IMR-90 (cell line): ENCODE measurements at regions not wholly inside any gene's neighbourhood (a gene's known extent, or its start where the extent isn't known, plus 50 kb on each side); places are given as distances from the start of the nearest gene placed in this dataset.

ENCODE experiments used
- ATAC-seq: fragments of 200-7000 bp; cut with Tn5 transposase; 2 replicates; pipeline ENCODE4 v1.9.1; 2020; ENCODE audit warnings: low read depth, mild to moderate bottlenecking, moderate library complexity
- BruUV-seq: library from RNA; stranded (reverse); fragments of 400-500 nt; replicated peaks from 2 replicates; lab custom pipeline; 2021; lab: Mats Ljungman, UMichigan
- CTCF ChIA-PET: fragments of 300-600 bp; formaldehyde crosslinking; extraction: SDS; loops from one replicate; lab custom pipeline; 2021; ENCODE audit warnings: antibody characterized with exemption; lab: Yijun Ruan, JAX
- POLR2A ChIA-PET: fragments of 300-600 bp; sonication (Branson Sonifier 250); formaldehyde crosslinking; loops from one replicate; lab custom pipeline; 2022; ENCODE audit warnings: antibody characterized with exemption; ENCODE audit not compliant: unreplicated experiment; lab: Charles Lee
- DNase-seq: peaks from one replicate; pipeline ENCODE4 v3.0.0; 2013
- H2AFZ ChIP-seq: replicated peaks from 2 replicates; pipeline ENCODE3; 2013; ENCODE audit warnings: low read length, mild to moderate bottlenecking; ENCODE audit not compliant: poor library complexity
- H2AK5ac ChIP-seq: 2 replicates; pipeline ENCODE4 v1.6.1; 2013; ENCODE audit warnings: low read depth, low read length, inconsistent platforms
- H2AK9ac ChIP-seq: replicated peaks from 2 replicates; pipeline ENCODE3; 2013; ENCODE audit warnings: mild to moderate bottlenecking, low read depth, low read length, moderate library complexity; ENCODE audit not compliant: poor library complexity
- H2BK120ac ChIP-seq: 2 replicates; pipeline ENCODE4 v1.6.1; 2013; ENCODE audit warnings: low read depth, low read length, inconsistent platforms
- H2BK15ac ChIP-seq: 3 replicates; pipeline ENCODE4 v1.6.1; 2013; ENCODE audit warnings: low read depth, low read length, inconsistent platforms
- H2BK20ac ChIP-seq: 2 replicates; pipeline ENCODE4 v1.6.1; 2013; ENCODE audit warnings: low read depth, mild to moderate bottlenecking, inconsistent platforms, low read length, moderate library complexity
- H2BK5ac ChIP-seq: 2 replicates; pipeline ENCODE4 v1.6.1; 2013; ENCODE audit warnings: mild to moderate bottlenecking, low read depth, low read length, inconsistent platforms; ENCODE audit not compliant: poor library complexity, severe bottlenecking
- H3K14ac ChIP-seq: replicated peaks from 2 replicates; pipeline ENCODE4 v1.6.1; 2013; ENCODE audit warnings: low read depth, low read length, inconsistent platforms
- H3K18ac ChIP-seq: 2 replicates; pipeline ENCODE4 v1.6.1; 2013; ENCODE audit warnings: low read depth, low read length, control low read depth
- H3K23ac ChIP-seq: 2 replicates; pipeline ENCODE4 v1.6.1; 2013; ENCODE audit warnings: low read depth, low read length, inconsistent platforms
- H3K27ac ChIP-seq: 2 replicates; pipeline ENCODE4 v1.5.1; 2013; ENCODE audit warnings: mild to moderate bottlenecking, control low read depth, low read length; ENCODE audit not compliant: insufficient read depth
- H3K27me3 ChIP-seq: 2 replicates; pipeline ENCODE4 v1.6.1; 2013; ENCODE audit warnings: low read length; ENCODE audit not compliant: control insufficient read depth, insufficient read depth
- H3K36me3 ChIP-seq: 2 replicates; pipeline ENCODE4 v1.6.1; 2013; ENCODE audit warnings: low read length, mixed read lengths; ENCODE audit not compliant: control insufficient read depth, insufficient read depth
- H3K4ac ChIP-seq: 2 replicates; pipeline ENCODE4 v1.6.1; 2013; ENCODE audit warnings: low read depth, low read length, inconsistent platforms
- H3K4me1 ChIP-seq: 2 replicates; pipeline ENCODE4 v1.6.1; 2013; ENCODE audit warnings: low read length, mixed read lengths; ENCODE audit not compliant: control insufficient read depth, insufficient read depth
- H3K4me2 ChIP-seq: 2 replicates; pipeline ENCODE4 v1.6.1; 2013; ENCODE audit warnings: low read depth, mild to moderate bottlenecking, control low read depth, low read length, moderate library complexity
- H3K4me3 ChIP-seq: 2 replicates; pipeline ENCODE4 v1.5.1; 2013; ENCODE audit warnings: low read depth, mild to moderate bottlenecking, control low read depth, low read length, moderate library complexity; ENCODE audit not compliant: insufficient read depth
- H3K56ac ChIP-seq: 2 replicates; pipeline ENCODE4 v1.6.1; 2013; ENCODE audit warnings: low read length, inconsistent platforms; ENCODE audit not compliant: insufficient read depth; ENCODE audit errors: extremely low read depth
- H3K79me1 ChIP-seq, 2 experiments: 2 replicates each; pipeline ENCODE4 v1.6.1; 2013; ENCODE audit warnings: low read length in 2 of 2, inconsistent platforms in 1 of 2, low read depth in 1 of 2
- H3K9ac ChIP-seq: 2 replicates; pipeline ENCODE4 v1.6.1; 2013; ENCODE audit warnings: low read depth, low read length, control low read depth
- H3K9me1 ChIP-seq: 2 replicates; pipeline ENCODE4 v1.6.1; 2013; ENCODE audit warnings: low read length, inconsistent platforms; ENCODE audit not compliant: insufficient read depth
- H3K9me3 ChIP-seq: 2 replicates; pipeline ENCODE4 v1.6.1; 2013; ENCODE audit warnings: low read length; ENCODE audit not compliant: control insufficient read depth, insufficient read depth
- H4K20me1 ChIP-seq: 2 replicates; pipeline ENCODE4 v1.6.1; 2013; ENCODE audit warnings: low read length, inconsistent platforms; ENCODE audit not compliant: insufficient read depth
- H4K5ac ChIP-seq: 2 replicates; pipeline ENCODE4 v1.6.1; 2013; ENCODE audit warnings: mild to moderate bottlenecking, low read depth, low read length, control low read depth
- H4K8ac ChIP-seq, 2 experiments: 2 replicates each; pipeline ENCODE4 v1.6.1; 2013; ENCODE audit warnings: low read depth in 2 of 2, low read length in 2 of 2, control low read depth in 1 of 2, inconsistent platforms in 1 of 2
- H4K91ac ChIP-seq: 2 replicates; pipeline ENCODE4 v1.6.1; 2013; ENCODE audit warnings: low read depth, low read length, inconsistent platforms; ENCODE audit not compliant: insufficient read depth
- CHD1 ChIP-seq: IDR thresholded peaks from 2 replicates; pipeline ENCODE4 v1.6.1; 2012; ENCODE audit warnings: low read depth, low read length, improper control_type of control experiment
- ELK1 ChIP-seq: fragments of 150-350 bp; IDR thresholded peaks from 2 replicates; pipeline ENCODE4 v1.6.1; 2016; ENCODE audit warnings: low read depth, mild to moderate bottlenecking, low read length, moderate library complexity, borderline replicate concordance
- FOS ChIP-seq: fragments of 150-350 bp; IDR thresholded peaks from 2 replicates; pipeline ENCODE4 v1.6.1; 2016; ENCODE audit warnings: low read depth, low read length
- MAFK ChIP-seq: IDR thresholded peaks from 2 replicates; pipeline ENCODE4 v1.6.1; 2012; ENCODE audit warnings: low read depth, low read length, improper control_type of control experiment
- MAZ ChIP-seq: IDR thresholded peaks from 2 replicates; pipeline ENCODE4 v1.6.1; 2012; ENCODE audit warnings: low read depth, mild to moderate bottlenecking, low read length, improper control_type of control experiment, moderate library complexity, borderline replicate concordance
- MXI1 ChIP-seq: IDR thresholded peaks from 2 replicates; pipeline ENCODE4 v1.6.1; 2012; ENCODE audit warnings: low read depth, mild to moderate bottlenecking, low read length, moderate library complexity, borderline replicate concordance
- NFE2L2 ChIP-seq: fragments of 150-350 bp; IDR thresholded peaks from 2 replicates; pipeline ENCODE4 v1.6.1; 2016; ENCODE audit warnings: low read depth, mild to moderate bottlenecking, low read length
- POLR2A ChIP-seq: IDR thresholded peaks from 2 replicates; pipeline ENCODE4 v1.6.1; 2012; ENCODE audit warnings: mild to moderate bottlenecking, low read depth, low read length
- RAD21 ChIP-seq: IDR thresholded peaks from 2 replicates; pipeline ENCODE4 v1.6.1; 2012; ENCODE audit warnings: low read length, improper control_type of control experiment
- RCOR1 ChIP-seq: IDR thresholded peaks from 2 replicates; pipeline ENCODE4 v1.6.1; 2012; ENCODE audit warnings: mild to moderate bottlenecking, low read length, improper control_type of control experiment; ENCODE audit not compliant: insufficient replicate concordance
- RFX5 ChIP-seq: IDR thresholded peaks from 2 replicates; pipeline ENCODE4 v1.8.0; 2012; ENCODE audit warnings: low read depth, mild to moderate bottlenecking, low read length, moderate library complexity
- SMC3 ChIP-seq: fragments of 150-350 bp; IDR thresholded peaks from 2 replicates; pipeline ENCODE4 v1.6.1; 2016; ENCODE audit warnings: low read depth, mild to moderate bottlenecking, antibody characterized with exemption, low read length, moderate library complexity
- WGBS, 2 experiments: methylation state at CpG; one replicate each; pipeline versions ENCODE4 v1.1.5 to v1.1.7; 2013; ENCODE audit warnings: missing lambda C conversion rate in 2 of 2; ENCODE audit not compliant: insufficient read length in 1 of 2; ENCODE audit errors: extremely low coverage in 2 of 2; 5-methylcytosine and 5-hydroxymethylcytosine counted together
- dilution Hi-C: fragments of 300-500 bp; cut with HindIII; formaldehyde crosslinking; loops from one replicate; pipeline ENCODE4 v1.14.3; 2018; ENCODE audit warnings: low sequenced_read_pairs; ENCODE audit not compliant: unreplicated experiment
- in situ Hi-C: fragments of 300-500 bp; cut with MboI; formaldehyde crosslinking; loops from 3 replicates; pipeline ENCODE4 v1.14.3; 2019; ENCODE audit warnings: low sequenced_read_pairs, inconsistent platforms, mixed read lengths
- intact Hi-C: fragments of 100-400 bp; cut with micrococcal nuclease; formaldehyde crosslinking; loops from 2 replicates; pipeline ENCODE4 v1.10.0; 2022

- in situ Hi-C loops (no loop called here), intact Hi-C loops (no loop called here), dilution Hi-C loops (no loop called here)
- Histone ChIP-seq H3K4me3 (no peak overlapping the region), H3K9me3 (no peaks in the 10 kb centered on the region), H3K27ac (no peak overlapping the region), H3K4me1 (peaks cover 2% of the 10 kb centered on the region), H3K4me2 (no peak overlapping the region), H3K9ac (no peak overlapping the region), H3K56ac (no peak overlapping the region), H3K27me3 (no peaks in the 10 kb centered on the region), H4K91ac (no peak overlapping the region), H2BK120ac (no peak overlapping the region), H3K14ac (no peak overlapping the region), H3K4ac (no peak overlapping the region), H2BK15ac (no peak overlapping the region), H2AFZ (no peak overlapping the region), H3K18ac (no peak overlapping the region), H2AK5ac (peak overlapping the region; percentile 29; the same call in 1 of the 2 replicates), H3K79me1 (no peaks in the 10 kb centered on the region), H4K5ac (no peak overlapping the region), H2AK9ac (no peak overlapping the region), H2BK5ac (no peak overlapping the region), H2BK20ac (no peak overlapping the region), H3K23ac (no peak overlapping the region), H3K36me3 (no peaks in the 10 kb centered on the region), H4K8ac (no peak overlapping the region), H4K20me1 (no peaks in the 10 kb centered on the region), H3K9me1 (no peaks in the 10 kb centered on the region)
- 100% methylated on average over 1 of the region's 5 CpGs; no CpG with 5 or more reads in 1 of the 2 experiments for WGBS, 2 experiments
- ATAC-seq (no peak), DNase-seq (no peak)
- ChIA-PET POLR2A (no interaction called here), CTCF (no interaction called here)
- no peak for TF ChIP-seq CHD1
- no peak for TF ChIP-seq RFX5
- TF ChIP-seq RCOR1: no peak
- TF ChIP-seq POLR2A: no peak
- no peak for TF ChIP-seq SMC3
- no peak for TF ChIP-seq FOS
- no peak for TF ChIP-seq MAZ
- no peak for TF ChIP-seq NFE2L2
- TF ChIP-seq MXI1: no peak
- TF ChIP-seq ELK1: no peak
- no peak for TF ChIP-seq RAD21
- TF ChIP-seq MAFK: no peak
- BruUV-seq: no TSS peak
Observed at GRCh38 chr12:25689996-25690501, 137.0 kb upstream of the LMNTD1 start.
